Left kidney (tissue), 1 donor: ENCODE measurements at regions not wholly inside any gene's neighbourhood (a gene's known extent, or its start where the extent isn't known, plus 50 kb on each side); places are given as distances from the start of the nearest gene placed in this dataset.

Source experiments
- DNase-seq: peaks from one replicate; pipeline ENCODE4 v3.0.0-alpha.2; 2013

DNA sequence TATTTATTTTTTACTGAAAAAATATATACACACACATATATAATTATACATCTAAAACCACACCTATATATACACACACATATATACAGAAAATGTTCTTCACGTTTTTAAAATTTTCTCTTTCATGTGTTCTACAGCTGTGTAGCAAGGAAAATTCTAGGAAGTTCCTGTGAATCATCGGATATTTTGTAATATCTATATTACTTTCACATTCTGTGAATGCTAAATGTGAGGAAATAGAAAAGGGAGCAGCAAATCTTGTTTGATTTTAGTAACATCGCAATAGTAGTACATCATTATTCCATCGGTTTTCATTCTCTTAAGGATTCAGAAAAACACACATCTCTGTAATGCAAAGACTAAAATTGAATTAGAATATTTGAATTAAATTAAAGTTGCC, 836.8 kb upstream of the NECTIN3 start:
- no peak for DNase-seq

DNA sequence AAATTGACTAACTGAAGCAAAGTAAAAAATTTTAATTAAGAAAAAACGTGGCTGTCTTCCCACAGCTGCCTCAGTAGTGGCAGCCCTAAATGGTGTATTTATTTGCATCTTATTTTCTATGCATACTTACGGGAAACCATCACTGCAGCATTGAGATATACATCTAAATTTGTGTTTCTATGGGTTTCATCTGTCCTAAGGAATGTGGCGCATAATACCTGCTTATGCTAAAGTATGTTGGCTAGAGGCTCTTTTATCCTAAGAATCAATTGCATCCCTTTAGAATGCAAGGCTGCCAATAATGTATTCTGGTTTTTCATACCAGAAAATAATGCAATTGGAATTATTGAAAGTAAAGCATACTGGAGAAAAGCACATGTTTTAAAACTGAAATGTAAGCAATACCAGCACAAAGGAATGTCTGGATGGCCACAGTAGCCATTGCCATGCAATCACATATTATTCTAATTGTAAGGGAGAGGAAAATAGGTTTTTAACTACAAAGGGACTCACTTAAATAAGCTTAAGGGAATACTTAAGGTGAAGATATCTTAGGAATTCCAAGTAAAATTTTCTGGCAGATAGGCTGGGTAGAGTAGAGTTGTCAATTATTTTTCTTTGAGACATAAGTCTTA, 834.5 kb upstream of the NECTIN3 start:
- no peak for DNase-seq

DNA sequence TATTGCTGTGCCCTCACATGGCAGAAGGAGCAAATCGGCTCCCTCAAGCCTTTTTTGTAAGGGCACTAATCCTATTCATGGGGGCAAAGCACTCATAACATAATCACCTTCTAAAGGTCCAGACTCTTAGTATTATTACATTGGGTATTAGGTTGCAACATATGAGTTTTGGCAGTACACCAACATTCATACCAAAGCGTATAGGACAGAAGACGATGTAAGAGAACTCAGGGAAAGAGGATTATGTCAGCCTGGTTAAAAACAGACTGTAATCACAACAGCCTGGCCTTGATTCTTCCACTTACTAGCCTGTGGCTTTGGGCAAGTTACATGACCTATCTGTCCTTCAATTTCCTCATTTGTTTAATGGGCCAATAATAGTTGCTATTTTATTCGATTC, 828.5 kb upstream of the NECTIN3 start:
- DNase-seq: no peak

DNA sequence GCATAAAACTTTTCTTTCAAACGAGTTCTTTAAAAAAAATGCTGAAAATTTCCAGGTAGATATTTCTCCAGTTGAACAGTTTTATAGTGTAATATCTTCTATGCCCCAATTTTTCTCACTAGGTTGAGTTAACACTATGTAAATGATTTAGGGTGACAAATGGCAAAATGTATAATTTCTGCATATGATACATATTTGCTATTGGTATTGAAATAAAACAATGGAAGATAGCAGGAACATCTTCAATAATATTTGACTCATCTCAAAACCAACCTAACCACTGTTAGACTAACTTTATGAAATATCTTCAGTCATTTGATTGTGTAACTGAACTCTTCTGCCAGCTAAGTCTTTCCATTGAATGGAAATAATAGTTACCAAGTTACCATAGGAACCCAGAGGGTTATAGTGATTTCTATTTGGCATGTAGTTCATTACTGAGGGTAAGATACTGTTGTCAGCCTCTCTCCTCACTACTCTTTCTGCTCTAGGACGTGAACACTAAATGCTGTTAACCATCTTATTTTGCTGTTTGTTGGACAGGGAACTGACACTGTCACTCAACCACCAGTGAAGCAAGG, 824.7 kb upstream of the NECTIN3 start:
- DNase-seq: no peak

DNA sequence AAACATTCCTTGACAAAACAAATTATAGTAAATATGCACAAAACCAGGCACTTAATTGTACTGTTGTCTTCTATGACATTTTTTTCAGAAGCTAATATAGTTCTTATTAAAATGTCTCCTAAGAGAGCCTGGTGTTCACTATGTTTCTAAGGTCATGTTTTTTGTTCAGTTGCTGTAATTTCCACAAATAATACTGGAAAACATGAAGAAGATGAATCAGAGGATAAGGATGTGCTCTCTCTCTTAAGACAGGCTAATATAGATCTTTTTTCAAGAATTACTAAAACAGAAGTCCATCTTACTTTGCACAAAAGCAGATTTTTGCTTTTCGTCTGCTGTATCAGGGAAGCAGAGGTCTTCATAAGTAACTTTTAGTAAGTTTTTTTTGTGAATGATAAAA, 823.0 kb upstream of the NECTIN3 start:
- DNase-seq: no peak

GRCh38 chr3:110253794-110254193, 817.8 kb upstream of the NECTIN3 start:
- no peak for DNase-seq

GRCh38 chr3:110254591-110254990, 817.0 kb upstream of the NECTIN3 start:
- DNase-seq: no peak

DNA sequence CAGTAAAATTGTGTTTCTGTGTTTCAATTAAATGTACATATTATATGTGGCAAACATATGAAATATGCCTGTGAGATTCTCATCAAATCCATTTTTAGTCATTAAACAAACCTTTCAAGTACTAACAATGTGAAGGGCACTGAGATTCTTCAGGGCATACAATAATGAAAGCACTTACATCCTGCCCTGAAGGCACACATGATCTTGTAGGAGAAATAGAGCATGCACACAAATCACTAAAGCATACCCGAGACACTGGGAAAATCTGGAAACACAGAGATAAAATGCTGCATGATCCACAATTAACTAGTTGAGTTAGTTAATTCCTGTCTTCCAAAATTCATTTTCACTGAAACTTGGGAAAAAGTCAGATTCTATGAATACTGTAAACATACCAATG, 810.5 kb upstream of the NECTIN3 start:
- no peak for DNase-seq

- DNase-seq: no peak
These were observed 808.7 kb upstream of the NECTIN3 start for GRCh38 chr3:110262896-110263295.

- no peak for DNase-seq
These were observed 806.3 kb upstream of the NECTIN3 start for GRCh38 chr3:110265302-110265701.

- no peak for DNase-seq
These were observed 804.2 kb upstream of the NECTIN3 start for GRCh38 chr3:110267304-110267845.

DNA sequence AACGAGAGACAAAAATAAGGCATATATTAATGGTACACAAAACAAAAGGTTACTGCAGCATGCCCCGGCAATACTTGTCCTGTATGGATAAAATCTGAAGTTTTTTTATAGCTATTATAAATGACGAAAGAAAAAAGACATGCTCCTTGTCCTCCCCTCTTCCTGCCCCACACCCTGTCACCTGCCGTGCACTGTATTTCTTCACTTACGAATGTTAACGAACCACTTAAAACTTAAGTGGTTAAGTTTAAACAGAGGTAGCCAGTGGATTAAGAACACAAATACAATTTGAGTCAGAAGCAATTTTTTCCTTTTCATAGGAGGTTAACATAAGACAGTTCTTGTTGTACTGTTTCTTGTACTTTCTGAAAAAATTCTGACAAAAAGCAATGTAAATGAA, 799.1 kb upstream of the NECTIN3 start:
- DNase-seq: no peak

GRCh38 chr3:110291886-110292501, 779.6 kb upstream of the NECTIN3 start:
- no peak for DNase-seq

DNA sequence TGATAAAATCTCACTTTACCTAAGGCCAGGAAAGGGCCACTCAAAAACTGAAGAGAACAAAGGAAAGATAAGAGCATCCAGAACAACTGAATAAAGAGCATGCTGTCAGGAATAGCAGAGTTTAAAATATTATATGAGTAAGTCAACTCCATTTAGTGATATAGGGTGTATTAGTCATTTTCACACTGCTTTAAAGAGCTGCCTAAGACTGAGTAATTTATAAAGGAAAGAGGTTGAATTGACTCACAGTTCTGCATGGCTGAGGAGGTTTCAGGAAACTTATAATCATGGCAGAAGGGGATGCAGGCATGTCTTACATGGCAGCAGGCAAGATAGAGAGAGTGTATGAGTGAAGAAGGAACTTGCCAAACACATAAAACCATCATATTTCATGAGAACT, 778.0 kb upstream of the NECTIN3 start:
- no peak for DNase-seq

DNA sequence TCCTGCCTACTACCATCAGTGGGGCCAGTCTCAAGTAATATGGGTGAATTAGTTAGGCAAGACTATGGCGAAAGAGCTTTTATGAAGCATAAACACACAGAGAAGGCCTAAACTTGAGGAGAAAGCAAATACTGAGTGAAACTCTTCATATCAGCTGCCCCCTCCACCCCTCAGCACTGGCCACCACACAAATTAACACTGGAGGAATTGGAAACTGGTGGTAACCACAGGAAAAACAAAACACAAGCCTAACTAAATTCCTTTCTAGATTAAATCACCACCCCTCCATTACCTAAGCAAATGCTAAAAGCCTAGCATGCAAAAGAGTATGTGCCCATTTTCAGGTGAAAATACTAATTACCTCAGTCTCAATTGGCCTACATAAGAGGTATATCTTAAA, 774.7 kb upstream of the NECTIN3 start:
- DNase-seq: no peak

DNA sequence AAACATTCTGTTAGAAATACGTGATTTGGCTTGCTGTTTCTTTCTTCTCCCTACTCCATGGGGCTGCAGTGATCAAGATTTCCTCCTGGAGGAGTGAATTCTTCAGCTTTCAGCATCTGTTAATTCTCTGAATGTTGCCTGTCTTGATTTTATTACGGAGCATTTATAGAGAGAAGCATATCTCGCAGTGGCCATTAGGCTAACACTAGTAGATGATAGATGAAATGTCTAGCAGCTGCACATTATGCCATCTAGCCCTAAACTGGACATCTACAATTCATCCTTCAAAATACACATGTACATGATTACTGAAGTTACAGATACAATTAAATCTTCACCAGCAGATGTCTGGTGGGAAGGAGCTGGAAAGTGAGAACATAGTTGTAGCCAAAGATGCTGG, 769.8 kb upstream of the NECTIN3 start:
- peak; percentile 0 for DNase-seq

GRCh38 chr3:110307065-110307809, 764.4 kb upstream of the NECTIN3 start:
- no peak for DNase-seq

DNA sequence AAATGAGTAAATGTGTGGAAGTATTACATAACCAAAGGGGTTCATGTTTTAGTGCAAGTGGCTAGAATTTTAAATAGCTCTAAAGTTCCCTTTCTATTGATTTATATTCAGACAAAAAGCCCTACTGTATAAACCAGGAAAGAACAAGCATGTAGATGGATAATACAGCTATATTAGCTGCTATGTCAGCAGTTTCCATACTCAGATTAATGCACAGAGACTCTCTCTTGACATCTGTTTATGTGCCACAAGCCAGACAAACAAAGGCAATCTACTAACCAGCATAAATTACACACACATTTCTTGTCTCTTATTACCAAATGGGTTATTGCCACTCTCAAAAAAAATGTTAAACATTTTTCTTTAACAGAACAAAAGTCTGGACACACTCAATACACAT, 760.1 kb upstream of the NECTIN3 start:
- no peak for DNase-seq

DNA sequence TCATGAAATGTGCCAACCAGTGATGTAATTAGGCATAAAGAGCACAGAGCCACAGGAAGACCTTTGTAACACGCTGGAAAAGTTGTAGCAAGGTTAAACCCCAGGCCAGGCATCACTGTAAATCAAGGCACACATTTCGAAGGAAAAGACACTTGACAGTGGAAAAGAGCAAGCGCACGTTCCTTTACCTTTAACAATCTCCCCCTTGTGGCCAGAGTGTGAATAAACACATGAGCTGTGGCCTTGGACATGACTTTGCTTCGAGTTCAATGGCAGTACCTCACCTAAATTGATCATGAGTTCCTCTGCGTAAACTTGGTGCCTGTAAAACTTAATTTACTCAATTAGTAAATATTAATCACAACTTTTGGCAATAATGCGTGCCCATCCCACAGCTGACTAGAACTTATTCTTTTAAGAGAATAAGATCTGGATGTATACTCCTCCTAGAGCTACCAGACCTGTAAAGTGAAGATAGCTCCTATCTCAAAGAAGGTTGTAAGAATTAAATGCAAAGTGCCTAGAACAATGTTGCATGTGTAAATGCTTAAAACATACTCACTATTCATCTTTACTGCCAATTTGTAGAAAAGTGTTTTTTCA, 757.0 kb upstream of the NECTIN3 start:
- peak; percentile 49 for DNase-seq

- no peak for DNase-seq
These were observed 753.5 kb upstream of the NECTIN3 start for GRCh38 chr3:110318108-110318507.

GRCh38 chr3:110323349-110323748, 748.3 kb upstream of the NECTIN3 start:
- DNase-seq: no peak

- DNase-seq: no peak
These were observed 747.4 kb upstream of the NECTIN3 start for GRCh38 chr3:110324171-110324705.
